ENCODE measurements at regions not wholly inside any gene's neighbourhood (a gene's known extent, or its start where the extent isn't known, plus 50 kb on each side); places are given as distances from the start of the nearest gene placed in this dataset.

DNA sequence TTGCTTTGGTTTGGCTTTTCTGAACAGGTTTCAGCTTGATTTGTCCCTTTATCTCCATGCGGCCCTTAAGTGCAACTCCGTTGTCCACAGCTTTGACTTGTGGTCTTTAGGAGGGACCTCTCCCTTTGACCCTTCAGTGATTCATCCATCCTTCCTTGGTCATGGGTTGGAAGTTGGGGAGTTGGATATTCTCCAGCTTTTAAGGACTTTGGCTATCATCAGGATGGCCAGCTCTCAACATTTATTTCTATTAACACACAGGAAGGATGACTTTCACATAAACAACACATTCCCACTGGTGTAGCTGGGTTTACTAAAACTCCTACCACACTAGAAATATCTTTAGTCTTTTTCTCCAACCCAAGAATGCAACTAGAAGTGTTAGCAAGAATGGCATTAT lies 50.9 kb upstream of the E2F7 start:
- Mint-ChIP-seq H3K27ac (ENCODE audit: unreplicated experiment) (no peak overlapping the region), H3K36me3 (ENCODE audit: insufficient read depth, unreplicated experiment) (no peaks in the 10 kb centered on the region), H3K9me3 (ENCODE audit: low read depth, unreplicated experiment) (peaks cover 4% of the 10 kb centered on the region), H3K4me3 (ENCODE audit: low read depth, unreplicated experiment) (no peak overlapping the region), H3K27me3 (ENCODE audit: unreplicated experiment) (no peaks in the 10 kb centered on the region), H3K4me1 (ENCODE audit: low read depth, unreplicated experiment) (peaks cover 9% of the 10 kb centered on the region)
- no peak for DNase-seq
- CTCF ChIA-PET = no interaction called here
- no peak for TF ChIP-seq CTCF (IDR thresholded peaks at IDR 0.05; ENCODE audit: unreplicated experiment)
- BruUV-seq (replicated peaks) = no TSS peak
- intact Hi-C loops (cut with micrococcal nuclease; ENCODE audit: unreplicated experiment) = no loop called here

DNA sequence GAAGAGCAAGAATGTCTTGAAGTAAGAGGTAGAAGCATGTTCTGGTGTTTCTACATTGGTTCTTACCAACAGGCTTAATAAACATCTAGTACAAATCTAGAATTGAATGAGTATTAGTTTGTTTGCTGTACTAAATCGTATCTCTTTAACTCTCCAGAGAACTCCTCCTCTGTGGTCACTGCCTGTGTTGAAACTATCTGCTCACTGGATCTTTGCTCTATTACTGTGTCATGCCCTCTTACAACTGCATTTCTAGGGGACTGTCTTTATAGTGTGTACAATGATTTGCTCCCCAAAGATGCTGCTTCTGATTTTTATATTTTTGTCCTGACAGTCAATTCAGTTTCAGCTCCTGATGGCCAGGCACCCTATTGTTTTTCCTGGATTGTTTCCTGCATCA lies 50.1 kb upstream of the E2F7 start:
- no peaks in the 10 kb centered on the region for H3K36me3 Mint-ChIP-seq (ENCODE audit: insufficient read depth, unreplicated experiment)
- H3K27me3 Mint-ChIP-seq (ENCODE audit: unreplicated experiment) = no peaks in the 10 kb centered on the region
- no TSS peak for BruUV-seq (replicated peaks)
- H3K4me3 Mint-ChIP-seq (ENCODE audit: low read depth, unreplicated experiment) = no peak overlapping the region
- H3K9me3 Mint-ChIP-seq (ENCODE audit: low read depth, unreplicated experiment) = peaks cover 8% of the 10 kb centered on the region
- no peak for TF ChIP-seq CTCF (IDR thresholded peaks at IDR 0.05; ENCODE audit: unreplicated experiment)
- CTCF ChIA-PET = interaction anchor here (1.0 kb wide), 1 partner anchor 178 kb away, joined by 4 read pairs; no protein-coding TSS in a partner anchor
- H3K27ac Mint-ChIP-seq (ENCODE audit: unreplicated experiment) = no peak overlapping the region
- intact Hi-C loops (cut with micrococcal nuclease; ENCODE audit: unreplicated experiment) = no loop called here
- H3K4me1 Mint-ChIP-seq (ENCODE audit: low read depth, unreplicated experiment) = peaks cover 1% of the 10 kb centered on the region
- DNase-seq = no peak
